ENCODE measurements at regions not wholly inside any gene's neighbourhood (a gene's known extent, or its start where the extent isn't known, plus 50 kb on each side); places are given as distances from the start of the nearest gene placed in this dataset.

- Mint-ChIP-seq H3K9me3 (ENCODE audit: unreplicated experiment) (peaks cover 8% of the 10 kb centered on the region), H3K4me3 (ENCODE audit: unreplicated experiment) (no peak overlapping the region), H3K27ac (ENCODE audit: unreplicated experiment) (no peak overlapping the region), H3K36me3 (ENCODE audit: insufficient read depth, unreplicated experiment) (no peaks in the 10 kb centered on the region), H3K27me3 (ENCODE audit: insufficient read depth, unreplicated experiment) (peaks cover 14% of the 10 kb centered on the region), H3K4me1 (ENCODE audit: low read depth, unreplicated experiment) (no peaks in the 10 kb centered on the region)
- no peak for TF ChIP-seq CTCF (IDR thresholded peaks at IDR 0.05; ENCODE audit: insufficient read depth in 1 of 2, low read depth in 1 of 2, low read length in 1 of 2, severe bottlenecking in 1 of 2, unreplicated experiment in 1 of 2)
- peaks cover 5% of the 10 kb centered on the region for H3K9me3 ChIP-seq
- ChIA-PET CTCF (no interaction called here), POLR2A (no interaction called here)
- no peak overlapping the region for H3K4me3 ChIP-seq (ENCODE audit: low read depth, low read length)
- H3K36me3 ChIP-seq (ENCODE audit: control insufficient read depth, insufficient read depth, low read length) = no peaks in the 10 kb centered on the region
- no peak for DNase-seq
- BruUV-seq (replicated peaks) = no TSS peak
- H3K27me3 ChIP-seq (replicated peaks; ENCODE audit: control insufficient read depth, insufficient read depth, low read length) = no peaks in the 10 kb centered on the region
- no peaks in the 10 kb centered on the region for H3K4me1 ChIP-seq
- intact Hi-C loops (cut with micrococcal nuclease; ENCODE audit: unreplicated experiment) = no loop called here
These were observed 84.9 kb downstream of the SNX18 start for GRCh38 chr5:54602475-54602874.

- no peaks in the 10 kb centered on the region for H3K36me3 Mint-ChIP-seq (ENCODE audit: insufficient read depth, unreplicated experiment)
- no peak overlapping the region for H3K27ac Mint-ChIP-seq (ENCODE audit: unreplicated experiment)
- DNase-seq = no peak
- H3K4me3 ChIP-seq (ENCODE audit: low read depth, low read length) = no peak overlapping the region
- BruUV-seq (replicated peaks) = no TSS peak
- peaks cover 9% of the 10 kb centered on the region for H3K9me3 ChIP-seq
- no peaks in the 10 kb centered on the region for H3K4me1 Mint-ChIP-seq (ENCODE audit: low read depth, unreplicated experiment)
- H3K36me3 ChIP-seq (ENCODE audit: control insufficient read depth, insufficient read depth, low read length) = no peaks in the 10 kb centered on the region
- H3K9me3 Mint-ChIP-seq (ENCODE audit: unreplicated experiment) = peaks cover 16% of the 10 kb centered on the region
- no peaks in the 10 kb centered on the region for H3K4me1 ChIP-seq
- ChIA-PET CTCF (no interaction called here), POLR2A (no interaction called here)
- intact Hi-C loops (cut with micrococcal nuclease; ENCODE audit: unreplicated experiment) = no loop called here
- H3K27me3 Mint-ChIP-seq (ENCODE audit: insufficient read depth, unreplicated experiment) = peaks cover 15% of the 10 kb centered on the region
- no peak for TF ChIP-seq CTCF (IDR thresholded peaks at IDR 0.05; ENCODE audit: insufficient read depth in 1 of 2, low read depth in 1 of 2, low read length in 1 of 2, severe bottlenecking in 1 of 2, unreplicated experiment in 1 of 2)
- H3K4me3 Mint-ChIP-seq (ENCODE audit: unreplicated experiment) = no peak overlapping the region
- no peaks in the 10 kb centered on the region for H3K27me3 ChIP-seq (replicated peaks; ENCODE audit: control insufficient read depth, insufficient read depth, low read length)
These were observed 84.1 kb downstream of the SNX18 start for GRCh38 chr5:54601411-54602230.
